Lung (tissue), 11 donors: ENCODE measurements at regions not wholly inside any gene's neighbourhood (a gene's known extent, or its start where the extent isn't known, plus 50 kb on each side); places are given as distances from the start of the nearest gene placed in this dataset.

Experiments
- ATAC-seq: fragments of 200-7000 bp; cut with Tn5 transposase; one replicate; pipeline ENCODE4 v1.9.1; 2020; ENCODE audit warnings: moderate number of reproducible peaks; ENCODE audit not compliant: insufficient read depth, low FRiP score
- DNase-seq, 3 donors: peaks; one replicate each; pipeline ENCODE4 v3.0.0-alpha.2; 2013 to 2017
- H3K27ac ChIP-seq, 2 donors: one replicate each; pipeline ENCODE4 v1.5.1; 2013; ENCODE audit warnings: mild to moderate bottlenecking in 2 of 2, moderate library complexity in 2 of 2, control low read depth in 1 of 2, inconsistent platforms in 1 of 2, low read depth in 1 of 2, low read length in 1 of 2
- H3K27me3 ChIP-seq, 3 donors: one replicate each; pipeline ENCODE4 v1.5.1; 2013; ENCODE audit warnings: low read length in 2 of 3; ENCODE audit not compliant: control insufficient read depth in 3 of 3, insufficient read depth in 3 of 3
- H3K36me3 ChIP-seq, 4 donors: one replicate each; pipeline ENCODE4 v1.5.1; 2013; ENCODE audit warnings: low read length in 4 of 4, mild to moderate bottlenecking in 1 of 4, moderate library complexity in 1 of 4; ENCODE audit not compliant: control insufficient read depth in 4 of 4, insufficient read depth in 4 of 4
- H3K4me1 ChIP-seq, 5 donors: one replicate each; pipeline ENCODE4 v1.5.1; 2013; ENCODE audit warnings: low read length in 5 of 5, mild to moderate bottlenecking in 2 of 5, moderate library complexity in 1 of 5; ENCODE audit not compliant: control insufficient read depth in 5 of 5, insufficient read depth in 5 of 5
- H3K4me3 ChIP-seq: one replicate; pipeline ENCODE4 v1.5.1; 2013; ENCODE audit warnings: mild to moderate bottlenecking, control low read depth, moderate library complexity
- H3K9ac ChIP-seq, 2 donors: one replicate each; pipeline ENCODE4 v1.5.1; 2013; ENCODE audit warnings: low read length in 2 of 2, control low read depth in 1 of 2; ENCODE audit not compliant: insufficient read depth in 1 of 2
- H3K9me3 ChIP-seq, 4 donors: one replicate each; pipeline ENCODE4 v1.5.1; 2013; ENCODE audit warnings: low read length in 3 of 4, mild to moderate bottlenecking in 1 of 4, moderate library complexity in 1 of 4; ENCODE audit not compliant: control insufficient read depth in 4 of 4, insufficient read depth in 3 of 4
- CTCF ChIP-seq: IDR thresholded peaks from 2 replicates; pipeline ENCODE4 v1.5.1; 2012; ENCODE audit warnings: mild to moderate bottlenecking; ENCODE audit errors: control extremely low read depth, extremely low read depth
- WGBS, 2 donors: extraction: QIAGEN DNeasy Blood & Tissue Kit; methylation state at CpG; one replicate each; pipeline ENCODE4 v1.1.7; 2013; 5-methylcytosine and 5-hydroxymethylcytosine counted together
- donor health status: control.
- donor health status: control.
- donor health status: Bipolar disorder and iron deficiency.
- donor health status: healthy.
- donor health status: DM: yes; HTN: yes; CAD: no.

DNA sequence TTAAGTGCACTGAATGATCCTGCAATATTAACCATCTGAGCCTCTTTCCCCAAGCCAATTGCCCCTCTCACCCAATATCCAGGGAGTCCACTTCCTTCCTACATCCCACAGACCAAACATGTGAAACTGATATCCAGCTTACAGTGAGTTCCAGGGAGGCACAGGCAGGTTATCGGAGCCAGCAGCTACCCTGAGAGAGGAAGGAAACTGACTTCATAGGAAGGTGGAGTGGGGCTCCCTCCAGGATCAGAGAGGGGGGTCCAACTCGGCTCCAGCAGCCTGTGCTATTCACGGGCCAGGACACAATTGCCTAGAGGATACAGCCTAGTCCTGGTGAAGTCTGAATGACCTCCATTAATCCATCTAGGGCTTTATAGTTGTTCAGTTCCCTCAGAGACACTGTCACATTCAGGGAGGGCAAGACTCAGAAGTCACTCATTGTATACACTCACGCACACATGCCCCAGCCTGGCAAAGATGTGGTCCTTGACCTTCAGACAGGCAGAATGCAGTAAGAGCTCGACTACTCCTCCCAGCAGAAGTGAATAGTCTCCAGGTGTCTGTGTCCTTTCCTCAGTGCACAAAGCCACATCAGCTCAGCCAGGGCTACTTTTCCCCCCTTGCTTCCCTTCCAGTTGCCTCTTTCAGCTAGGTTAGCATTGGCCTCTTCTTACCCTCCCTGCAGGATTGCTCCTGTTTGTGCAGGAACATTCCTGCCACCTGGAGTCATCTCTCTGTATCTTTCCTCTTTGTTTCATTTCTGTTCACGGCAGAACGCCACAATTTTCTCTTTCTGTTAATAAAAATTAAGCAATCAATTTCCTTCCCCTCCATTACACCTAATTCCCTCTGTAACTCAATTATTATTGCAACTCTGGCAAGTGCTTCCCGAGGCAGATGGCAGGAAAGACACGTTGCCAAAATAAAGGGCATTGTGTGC, 501.7 kb downstream of the ARHGEF28 start:
- Histone ChIP-seq H3K36me3 (no peaks in the 10 kb centered on the region), H3K9ac (no peak overlapping the region), H3K27ac (peak overlapping the region in 1 of 2 donors; percentile 56), H3K27me3 (no peaks in the 10 kb centered on the region), H3K9me3 (no peaks in the 10 kb centered on the region), H3K4me3 (no peak overlapping the region), H3K4me1 (peaks cover 0 to 14% (median 6%) of the 10 kb centered on the region in 5 donors)
- TF ChIP-seq CTCF: no peak
- peak; percentile 38 to 55 (median 50) for DNase-seq
- WGBS, 2 donors: 19 to 33% methylated on average over 9 of the region's 9 CpGs
- peak; percentile 37 for ATAC-seq

DNA sequence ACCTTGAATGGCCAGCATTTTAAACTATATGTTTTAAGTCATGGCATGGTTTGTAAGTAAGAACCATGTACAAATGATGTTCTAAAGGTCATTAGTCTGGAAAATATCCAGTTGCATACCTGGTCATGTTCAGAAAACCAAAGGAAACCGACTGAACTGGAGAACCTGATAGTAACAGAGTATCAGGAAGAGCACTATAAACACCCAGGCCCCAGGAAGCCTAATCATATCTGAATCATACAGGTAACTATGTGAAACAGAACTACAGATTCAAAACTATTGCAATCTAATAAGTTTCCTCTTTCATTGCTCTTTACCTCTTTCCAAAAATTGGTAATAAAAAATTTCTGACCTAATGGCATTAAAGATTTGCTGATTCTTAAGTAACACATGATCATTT, 500.3 kb downstream of the ARHGEF28 start:
- ATAC-seq: no peak
- WGBS, 2 donors: 37 to 46% methylated on average over 1 of the region's 1 CpG

GRCh38 chr5:74124826-74125225, 498.8 kb downstream of the ARHGEF28 start:
- DNase-seq: no peak
- 90 to 92% methylated on average over 4 of the region's 4 CpGs for WGBS, 2 donors

More for the DNA sequence above, 500.3 kb downstream of the ARHGEF28 start:
- DNase-seq: no peak
- TF ChIP-seq CTCF: no peak
- H3K9ac ChIP-seq: no peak overlapping the region
- no peaks in the 10 kb centered on the region for H3K36me3 ChIP-seq
- H3K4me1 ChIP-seq: peaks cover 0 to 14% (median 6%) of the 10 kb centered on the region in 5 donors
- H3K27ac ChIP-seq: no peak overlapping the region
- no peak overlapping the region for H3K4me3 ChIP-seq
- H3K27me3 ChIP-seq: no peaks in the 10 kb centered on the region
- no peaks in the 10 kb centered on the region for H3K9me3 ChIP-seq

More at GRCh38 chr5:74124826-74125225, 498.8 kb downstream of the ARHGEF28 start:
- Histone ChIP-seq H3K9ac (no peak overlapping the region), H3K27me3 (no peaks in the 10 kb centered on the region), H3K27ac (no peak overlapping the region), H3K4me1 (peaks cover 0 to 14% (median 6%) of the 10 kb centered on the region in 5 donors), H3K9me3 (no peaks in the 10 kb centered on the region), H3K4me3 (no peak overlapping the region), H3K36me3 (no peaks in the 10 kb centered on the region)
- no peak for ATAC-seq
- TF ChIP-seq CTCF: no peak
